Choroid plexus epithelial cell (primary cell): ENCODE measurements at regions not wholly inside any gene's neighbourhood (a gene's known extent, or its start where the extent isn't known, plus 50 kb on each side); places are given as distances from the start of the nearest gene placed in this dataset.

Experiments
- DNase-seq: peaks from one replicate; pipeline ENCODE4 v3.0.0-alpha.2; 2010; ENCODE audit warnings: low read depth
- H3K4me3 ChIP-seq: 2 replicates; pipeline ENCODE4 v1.5.1; 2011; ENCODE audit warnings: low read depth, mild to moderate bottlenecking, control low read depth, low read length, moderate library complexity
- CTCF ChIP-seq: conservative IDR thresholded peaks from 2 replicates; pipeline ENCODE4 v1.5.1; 2011; ENCODE audit warnings: low read depth, mild to moderate bottlenecking, control low read depth, inconsistent platforms, low read length, moderate library complexity

GRCh38 chr20:25750765-25751696 lies 54.4 kb upstream of the ZNF337 start:
- no peak for TF ChIP-seq CTCF
- peak; percentile 70 for DNase-seq
- H3K4me3 ChIP-seq = peak overlapping the region; percentile 55

GRCh38 chr20:25750220-25750764 lies 53.6 kb upstream of the ZNF337 start:
- no peak for TF ChIP-seq CTCF
- H3K4me3 ChIP-seq = peak overlapping the region; percentile 55
- DNase-seq = no peak

GRCh38 chr20:25749649-25750048 lies 53.0 kb upstream of the ZNF337 start:
- H3K4me3 ChIP-seq = no peak overlapping the region
- DNase-seq = no peak
- no peak for TF ChIP-seq CTCF
